Skeletal muscle tissue (tissue), 3 donors: ENCODE measurements at regions not wholly inside any gene's neighbourhood (a gene's known extent, or its start where the extent isn't known, plus 50 kb on each side); places are given as distances from the start of the nearest gene placed in this dataset.

ENCODE experiments used
- H3K27ac ChIP-seq: one replicate; pipeline ENCODE4 v1.7.0; 2013; ENCODE audit warnings: mild to moderate bottlenecking, low read depth, low read length, inconsistent platforms
- H3K27me3 ChIP-seq, 3 donors: one replicate each; pipeline ENCODE4 v1.7.0; 2013; ENCODE audit warnings: low read length in 3 of 3; ENCODE audit not compliant: control insufficient read depth in 3 of 3, insufficient read depth in 3 of 3
- H3K36me3 ChIP-seq, 3 donors: one replicate each; pipeline ENCODE4 v1.7.0; 2013; ENCODE audit warnings: low read length in 3 of 3; ENCODE audit not compliant: control insufficient read depth in 3 of 3, insufficient read depth in 3 of 3
- H3K4me1 ChIP-seq, 3 donors: one replicate each; pipeline ENCODE4 v1.7.0; 2013; ENCODE audit warnings: low read length in 3 of 3, mild to moderate bottlenecking in 3 of 3; ENCODE audit not compliant: control insufficient read depth in 3 of 3, insufficient read depth in 3 of 3
- H3K4me3 ChIP-seq, 3 donors: one replicate each; pipeline ENCODE4 v1.7.0; 2013; ENCODE audit warnings: low read length in 3 of 3
- H3K9ac ChIP-seq, 3 donors: one replicate each; pipeline ENCODE4 v1.7.0; 2013; ENCODE audit warnings: low read length in 3 of 3, mild to moderate bottlenecking in 3 of 3, moderate library complexity in 2 of 3, low read depth in 1 of 3
- H3K9me3 ChIP-seq, 3 donors: one replicate each; pipeline ENCODE4 v1.7.0; 2013; ENCODE audit warnings: low read length in 3 of 3; ENCODE audit not compliant: control insufficient read depth in 3 of 3
- donor health status: Osteomylitis.

- Histone ChIP-seq H3K9ac (no peak overlapping the region), H3K4me3 (no peak overlapping the region), H3K9me3 (no peaks in the 10 kb centered on the region), H3K27ac (no peak overlapping the region), H3K27me3 (no peaks in the 10 kb centered on the region), H3K36me3 (no peaks in the 10 kb centered on the region), H3K4me1 (peaks cover 0 to under 1% (median 0%) of the 10 kb centered on the region in 3 donors)
These were observed 301.7 kb downstream of the RPLP1 start for GRCh38 chr15:69754313-69754712.

DNA sequence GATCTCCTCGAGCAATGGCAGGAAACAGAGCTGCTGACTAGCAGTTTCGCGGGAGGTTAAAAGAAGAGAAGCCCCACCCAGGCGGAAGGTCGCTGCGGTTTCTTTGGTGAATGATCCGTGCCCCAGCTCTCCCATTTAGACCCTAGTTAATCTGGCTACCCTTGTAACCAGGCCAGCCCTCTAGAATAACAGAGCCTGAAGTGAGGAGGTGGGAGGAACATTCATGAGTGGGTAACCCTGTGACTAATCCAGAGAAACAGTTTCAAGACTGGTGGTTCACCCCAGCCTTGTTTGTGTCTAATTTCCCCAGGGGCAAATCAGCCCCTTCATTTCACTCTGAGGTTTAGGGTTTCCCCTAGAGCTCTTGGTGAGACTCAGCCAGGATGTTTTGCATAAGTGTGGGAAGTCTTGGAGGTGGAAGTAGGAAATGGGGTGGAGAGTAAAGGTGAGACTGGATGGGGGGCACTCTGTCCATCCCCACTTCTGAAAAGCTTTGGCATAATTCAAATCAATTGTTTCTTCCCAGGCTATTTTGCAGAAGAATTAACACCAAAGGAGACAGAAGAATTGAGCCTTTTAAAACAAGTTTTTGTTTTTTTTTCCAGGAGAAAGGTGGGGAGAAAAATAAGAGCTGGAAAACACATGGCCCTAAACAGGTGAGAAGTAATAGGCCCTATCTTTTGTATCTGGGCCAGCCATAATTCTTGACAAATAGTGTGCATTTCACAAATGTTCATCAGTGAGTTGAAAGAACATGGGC, 303.1 kb downstream of the RPLP1 start:
- Histone ChIP-seq H3K27me3 (no peaks in the 10 kb centered on the region), H3K27ac (no peak overlapping the region), H3K4me1 (peaks cover 0 to 3% (median 0%) of the 10 kb centered on the region in 3 donors), H3K36me3 (no peaks in the 10 kb centered on the region), H3K9me3 (no peaks in the 10 kb centered on the region), H3K9ac (no peak overlapping the region), H3K4me3 (no peak overlapping the region)

DNA sequence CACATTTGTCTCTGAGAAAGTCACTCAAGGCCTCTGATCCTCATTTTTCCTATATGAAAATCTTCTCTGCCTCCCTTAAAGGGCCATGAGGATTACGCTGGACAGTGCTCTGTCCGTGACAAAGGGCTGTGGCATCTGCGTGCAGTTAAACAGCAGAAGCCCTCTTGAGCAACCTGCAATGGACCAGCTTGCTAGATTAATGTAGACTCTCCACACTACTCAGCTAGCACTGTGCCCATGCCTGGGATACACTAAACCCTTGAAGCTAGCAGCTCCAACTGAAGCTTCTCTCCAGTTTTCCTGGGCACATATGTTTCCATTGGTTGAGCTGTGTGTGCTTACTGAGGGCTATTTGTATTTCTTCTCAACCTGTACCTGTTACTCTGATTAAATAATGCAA, 303.8 kb downstream of the RPLP1 start:
- Histone ChIP-seq H3K36me3 (no peaks in the 10 kb centered on the region), H3K27me3 (no peaks in the 10 kb centered on the region), H3K9me3 (no peaks in the 10 kb centered on the region), H3K9ac (no peak overlapping the region), H3K27ac (no peak overlapping the region), H3K4me1 (peaks cover 0 to 6% (median 0%) of the 10 kb centered on the region in 3 donors), H3K4me3 (no peak overlapping the region)

DNA sequence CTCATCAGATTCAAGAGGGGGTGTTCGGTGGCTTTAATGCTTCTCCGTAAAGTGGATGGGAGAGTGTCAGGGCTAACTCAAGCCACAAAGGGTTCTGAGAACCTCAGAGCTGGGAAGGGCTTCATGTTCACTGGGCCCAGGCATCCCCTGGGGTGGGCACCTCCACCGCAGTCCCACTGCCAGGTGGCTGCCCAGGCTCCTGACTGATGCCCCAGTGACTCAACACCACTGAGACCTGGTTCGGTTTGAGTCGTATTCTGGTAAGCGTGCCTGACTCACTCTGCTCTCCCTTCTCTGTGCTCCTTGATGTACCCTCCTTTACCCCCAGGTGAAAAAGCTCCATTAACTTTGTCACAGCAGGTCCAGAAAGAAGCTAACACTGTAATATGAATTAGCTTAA, 304.6 kb downstream of the RPLP1 start:
- Histone ChIP-seq H3K4me3 (no peak overlapping the region), H3K4me1 (peaks cover 0 to 6% (median 0%) of the 10 kb centered on the region in 3 donors), H3K36me3 (no peaks in the 10 kb centered on the region), H3K9me3 (no peaks in the 10 kb centered on the region), H3K9ac (no peak overlapping the region), H3K27me3 (no peaks in the 10 kb centered on the region), H3K27ac (no peak overlapping the region)

- Histone ChIP-seq H3K9ac (no peak overlapping the region), H3K27me3 (no peaks in the 10 kb centered on the region), H3K4me3 (no peak overlapping the region), H3K4me1 (peaks cover 0 to 6% (median 0%) of the 10 kb centered on the region in 3 donors), H3K36me3 (no peaks in the 10 kb centered on the region), H3K27ac (no peak overlapping the region), H3K9me3 (no peaks in the 10 kb centered on the region)
These were observed 305.7 kb downstream of the RPLP1 start for GRCh38 chr15:69758291-69758771.

- H3K36me3 ChIP-seq = no peaks in the 10 kb centered on the region
- H3K4me1 ChIP-seq = peaks cover 0 to 6% (median 0%) of the 10 kb centered on the region in 3 donors
- H3K27me3 ChIP-seq = peaks cover 0 to 2% (median 0%) of the 10 kb centered on the region in 3 donors
- no peak overlapping the region for H3K27ac ChIP-seq
- H3K9ac ChIP-seq = no peak overlapping the region
- H3K9me3 ChIP-seq = no peaks in the 10 kb centered on the region
- H3K4me3 ChIP-seq = no peak overlapping the region
These were observed 306.5 kb downstream of the RPLP1 start for GRCh38 chr15:69758810-69759790.

- Histone ChIP-seq H3K4me3 (no peak overlapping the region), H3K36me3 (no peaks in the 10 kb centered on the region), H3K27ac (no peak overlapping the region), H3K27me3 (peaks cover 0 to 2% (median 0%) of the 10 kb centered on the region in 3 donors), H3K9ac (no peak overlapping the region), H3K4me1 (peaks cover 0 to 6% (median 0%) of the 10 kb centered on the region in 3 donors), H3K9me3 (no peaks in the 10 kb centered on the region)
These were observed 307.7 kb downstream of the RPLP1 start for GRCh38 chr15:69760258-69760845.

- Histone ChIP-seq H3K27me3 (peaks cover 0 to 2% (median 0%) of the 10 kb centered on the region in 3 donors), H3K9ac (no peak overlapping the region), H3K4me1 (peaks cover 0 to 6% (median 0%) of the 10 kb centered on the region in 3 donors), H3K36me3 (no peaks in the 10 kb centered on the region), H3K9me3 (no peaks in the 10 kb centered on the region), H3K27ac (no peak overlapping the region), H3K4me3 (no peak overlapping the region)
These were observed 308.4 kb downstream of the RPLP1 start for GRCh38 chr15:69760890-69761568.

DNA sequence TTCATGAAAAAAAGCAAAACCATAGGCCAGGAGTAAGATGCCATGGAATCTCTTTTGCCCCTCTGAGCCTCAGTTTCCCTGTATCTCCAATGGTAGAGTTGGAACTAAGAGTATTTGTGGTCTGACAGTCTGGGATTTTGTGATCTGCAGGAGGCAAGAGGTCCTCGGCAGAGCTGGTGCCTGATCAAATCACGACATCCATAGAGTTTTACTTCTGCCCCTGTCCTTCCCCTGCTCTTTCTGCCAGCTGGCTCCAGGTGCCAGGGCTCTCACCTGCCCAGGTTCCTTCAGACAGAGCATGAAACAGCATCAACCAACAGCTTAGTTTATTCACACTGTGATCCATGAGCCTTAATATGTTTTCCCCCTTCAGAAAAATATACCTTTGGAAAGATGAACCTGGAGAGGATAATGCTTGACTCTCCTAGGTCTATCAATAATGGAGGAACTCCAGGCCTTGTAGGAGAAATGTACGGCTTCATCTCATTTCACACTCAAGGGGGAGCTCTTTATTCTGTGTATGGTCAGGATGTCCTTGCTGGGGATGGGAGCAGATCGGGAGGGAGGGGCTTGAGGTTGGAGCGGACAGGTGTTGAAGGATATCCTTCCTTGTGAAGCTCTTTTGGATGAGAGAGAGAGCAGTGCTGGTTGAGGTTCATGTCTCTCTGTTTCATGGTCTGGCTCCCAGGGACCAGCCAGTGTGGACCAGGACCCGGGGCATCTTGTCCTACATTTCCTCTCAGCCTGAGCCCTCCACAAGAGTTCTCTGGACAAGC, 309.9 kb downstream of the RPLP1 start:
- Histone ChIP-seq H3K27ac (no peak overlapping the region), H3K9ac (no peak overlapping the region), H3K9me3 (peaks cover 0 to 1% (median 0%) of the 10 kb centered on the region in 3 donors), H3K4me3 (no peak overlapping the region), H3K36me3 (no peaks in the 10 kb centered on the region), H3K27me3 (peaks cover 0 to 2% (median 0%) of the 10 kb centered on the region in 3 donors), H3K4me1 (peaks cover 0 to 6% (median 0%) of the 10 kb centered on the region in 3 donors)
